ENCODE measurements at regions not wholly inside any gene's neighbourhood (a gene's known extent, or its start where the extent isn't known, plus 50 kb on each side); places are given as distances from the start of the nearest gene placed in this dataset.

- Histone ChIP-seq H3K4me1 (ENCODE audit: control insufficient read depth in 1 of 2, insufficient read depth in 2 of 2, low read length in 2 of 2) (no peaks in the 10 kb centered on the region), H3K4me2 (ENCODE audit: low read length) (no peak overlapping the region), H3K27me3 (ENCODE audit: insufficient read depth, low read length) (peaks cover 15% of the 10 kb centered on the region), H3K79me2 (ENCODE audit: insufficient read depth, low read length) (no peaks in the 10 kb centered on the region), H4K20me1 (ENCODE audit: insufficient read depth) (no peaks in the 10 kb centered on the region), H3K9me2 (ENCODE audit: insufficient read depth) (no peaks in the 10 kb centered on the region), H3K9ac (ENCODE audit: low read length) (no peak overlapping the region), H3K27ac (ENCODE audit: low read depth, low read length) (no peak overlapping the region), H3K9me3 (ENCODE audit: control insufficient read depth in 1 of 2, insufficient read depth in 1 of 2, low read depth in 1 of 2, low read length in 2 of 2) (no peaks in the 10 kb centered on the region), H2AFZ (ENCODE audit: low read depth, low read length, poor library complexity, severe bottlenecking) (no peak overlapping the region), H3K4me3 (replicated peaks in 1 of 2; ENCODE audit: low read depth in 1 of 2, low read length in 2 of 2) (no peak overlapping the region), H3K36me3 (ENCODE audit: control insufficient read depth in 1 of 2, insufficient read depth in 2 of 2, low read length in 2 of 2) (no peaks in the 10 kb centered on the region)
- POLR2A ChIA-PET, result no interaction called here
- ATAC-seq (no peak), DNase-seq (ENCODE audit: low read depth, low spot score) (no peak)
- RAD21 ChIA-PET (ENCODE audit: low non-redundant PET in 1 of 2, low total read pairs in 2 of 2, uncharacterized antibody in 2 of 2, unreplicated experiment in 2 of 2), result no interaction called here
- TF ChIP-seq FOSL1 (IDR thresholded peaks at IDR 0.05; ENCODE audit: low read depth) (no peak), CEBPB (IDR thresholded peaks at IDR 0.05; ENCODE audit: low read depth) (no peak), EZH2phosphoT487 (IDR thresholded peaks at IDR 0.05; ENCODE audit: borderline replicate concordance) (no peak), ELF1 (IDR thresholded peaks at IDR 0.05; ENCODE audit: borderline replicate concordance, low read depth) (no peak), EZH2 (IDR thresholded peaks at IDR 0.05) (no peak), ZFX (IDR thresholded peaks at IDR 0.05) (no peak), EGR1 (IDR thresholded peaks at IDR 0.05; ENCODE audit: low read depth) (no peak), POLR2A (IDR thresholded peaks at IDR 0.05; ENCODE audit: borderline replicate concordance, extremely low read depth, insufficient read depth, insufficient read length) (no peak), YY1 (IDR thresholded peaks at IDR 0.05; ENCODE audit: extremely low read depth, insufficient replicate concordance, low read depth, low read length) (no peak), SP1 (IDR thresholded peaks at IDR 0.05; ENCODE audit: low read depth) (no peak), RAD21 (IDR thresholded peaks at IDR 0.05; ENCODE audit: low read depth) (no peak), ATF3 (IDR thresholded peaks at IDR 0.05) (no peak), SIN3A (IDR thresholded peaks at IDR 0.05; ENCODE audit: low read depth) (no peak), SRF (IDR thresholded peaks at IDR 0.05; ENCODE audit: low read depth) (no peak), MAX (IDR thresholded peaks at IDR 0.05) (no peak), TCF7L2 (IDR thresholded peaks at IDR 0.05; ENCODE audit: borderline replicate concordance, extremely low read depth, insufficient read depth, insufficient read length) (no peak), REST (IDR thresholded peaks at IDR 0.05; ENCODE audit: low read depth) (no peak)
- intact Hi-C loops (cut with micrococcal nuclease), result no loop called here
- no TSS peak for BruUV-seq (replicated peaks)
- CTCF ChIA-PET, result no interaction called here
Measured at GRCh38 chr5:174223355-174223754, 177.8 kb downstream of the NSG2 start.

All from HCT116 (cell line).